Spleen (tissue), 7 donors: ENCODE measurements at regions not wholly inside any gene's neighbourhood (a gene's known extent, or its start where the extent isn't known, plus 50 kb on each side); places are given as distances from the start of the nearest gene placed in this dataset.

Experiments used
- POLR2AphosphoS5 ChIP-seq, 3 donors: sonication (generic); formaldehyde crosslinking; IDR thresholded peaks; one replicate each; pipeline ENCODE4 v1.5.1; 2017; ENCODE audit warnings: antibody characterized with exemption in 3 of 3
- TF ChIP-seq, protein P1 (sequence below), 11 experiments: fragments of 200-600 bp in 7 of 11; fragments of 450-650 bp in 4 of 11; sonication (generic) in 4 of 11; IDR thresholded peaks in 8 of 11; conservative IDR thresholded peaks in 3 of 11; 1 replicate in 7 of 11; 2 replicates in 4 of 11; pipeline versions ENCODE4 v1.4.0 to v1.8.0; 2016 to 2021; ENCODE audit warnings: antibody characterized with exemption in 11 of 11, inconsistent platforms in 4 of 11, mild to moderate bottlenecking in 1 of 11
- donor health status: DM: no; HTN: no; CAD: no; lungs with moderate emphysema.
- donor health status: DM: no; HTN: no; CAD: no.
- donor health status: DM: no; HTN: no; CAD: no.

DNA sequence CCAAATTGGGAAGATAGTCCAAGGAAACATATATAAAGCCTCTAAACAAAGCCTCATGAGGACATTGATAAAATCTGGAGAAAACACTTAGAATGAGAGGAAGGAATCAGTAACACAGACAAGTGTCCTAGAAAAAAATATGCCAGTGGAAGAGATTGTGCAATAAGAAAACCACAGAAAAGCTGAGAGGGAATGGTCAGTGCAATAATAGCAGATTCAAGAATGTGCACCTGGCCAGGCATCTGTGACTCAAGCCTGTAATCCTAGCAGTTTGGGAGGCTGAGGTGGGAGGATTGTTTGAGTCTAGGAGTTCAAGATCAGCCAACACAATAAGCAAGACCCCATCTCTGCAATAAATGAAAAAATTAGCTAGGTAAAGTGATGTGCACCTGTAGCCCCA is 691.2 kb upstream of the CDH6 start:
- TF ChIP-seq, protein P1, sequence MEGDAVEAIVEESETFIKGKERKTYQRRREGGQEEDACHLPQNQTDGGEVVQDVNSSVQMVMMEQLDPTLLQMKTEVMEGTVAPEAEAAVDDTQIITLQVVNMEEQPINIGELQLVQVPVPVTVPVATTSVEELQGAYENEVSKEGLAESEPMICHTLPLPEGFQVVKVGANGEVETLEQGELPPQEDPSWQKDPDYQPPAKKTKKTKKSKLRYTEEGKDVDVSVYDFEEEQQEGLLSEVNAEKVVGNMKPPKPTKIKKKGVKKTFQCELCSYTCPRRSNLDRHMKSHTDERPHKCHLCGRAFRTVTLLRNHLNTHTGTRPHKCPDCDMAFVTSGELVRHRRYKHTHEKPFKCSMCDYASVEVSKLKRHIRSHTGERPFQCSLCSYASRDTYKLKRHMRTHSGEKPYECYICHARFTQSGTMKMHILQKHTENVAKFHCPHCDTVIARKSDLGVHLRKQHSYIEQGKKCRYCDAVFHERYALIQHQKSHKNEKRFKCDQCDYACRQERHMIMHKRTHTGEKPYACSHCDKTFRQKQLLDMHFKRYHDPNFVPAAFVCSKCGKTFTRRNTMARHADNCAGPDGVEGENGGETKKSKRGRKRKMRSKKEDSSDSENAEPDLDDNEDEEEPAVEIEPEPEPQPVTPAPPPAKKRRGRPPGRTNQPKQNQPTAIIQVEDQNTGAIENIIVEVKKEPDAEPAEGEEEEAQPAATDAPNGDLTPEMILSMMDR (IDR thresholded peaks at IDR 0.05 in 8 of 11, conservative IDR thresholded peaks at IDR 0.05 in 3 of 11): no peak
- TF ChIP-seq POLR2AphosphoS5 (IDR thresholded peaks at IDR 0.05): no peak
